GM23338 (cell line): ENCODE measurements at regions not wholly inside any gene's neighbourhood (a gene's known extent, or its start where the extent isn't known, plus 50 kb on each side); places are given as distances from the start of the nearest gene placed in this dataset.

ENCODE experiments used
- ATAC-seq: fragments of 200-7000 bp; cut with Tn5 transposase; 3 replicates; pipeline ENCODE4 v1.9.1; 2020
- DNase-seq: peaks from one replicate; pipeline ENCODE4 v3.0.0-alpha.2; 2015; ENCODE audit warnings: low spot score
- H2AFZ ChIP-seq: fragments of 200-600 bp; sonication (generic); 2 replicates; pipeline ENCODE4 v1.8.0; 2016; ENCODE audit warnings: antibody characterized with exemption, mild to moderate bottlenecking, moderate library complexity
- H3F3A ChIP-seq: fragments of 200-600 bp; sonication (generic); replicated peaks from 2 replicates; pipeline ENCODE4 v1.8.0; 2017; ENCODE audit warnings: antibody characterized with exemption, mixed run types, low read depth
- H3K27ac ChIP-seq: fragments of 200-600 bp; sonication (generic); 2 replicates; pipeline ENCODE4 v1.6.1; 2016; ENCODE audit warnings: low read depth
- H3K27me3 ChIP-seq: fragments of 200-600 bp; sonication (generic); 2 replicates; pipeline ENCODE4 v1.8.0; 2016; ENCODE audit warnings: mild to moderate bottlenecking, mixed run types, moderate library complexity; ENCODE audit not compliant: insufficient read depth
- H3K36me3 ChIP-seq: fragments of 200-600 bp; sonication (generic); 2 replicates; pipeline ENCODE4 v1.8.0; 2016; ENCODE audit warnings: mild to moderate bottlenecking; ENCODE audit not compliant: insufficient read depth
- H3K4me1 ChIP-seq: fragments of 200-600 bp; sonication (generic); 2 replicates; pipeline ENCODE4 v1.8.0; 2016; ENCODE audit warnings: mild to moderate bottlenecking, moderate library complexity; ENCODE audit not compliant: insufficient read depth
- H3K4me2 ChIP-seq: fragments of 200-600 bp; sonication (generic); 2 replicates; pipeline ENCODE4 v1.7.1; 2017; ENCODE audit warnings: mixed run types
- H3K4me3 ChIP-seq: fragments of 200-600 bp; sonication (generic); 2 replicates; pipeline ENCODE4 v1.6.1; 2016; ENCODE audit warnings: mixed run types
- H3K79me2 ChIP-seq: fragments of 200-600 bp; sonication (generic); replicated peaks from 2 replicates; pipeline ENCODE4 v1.8.0; 2017; ENCODE audit warnings: mild to moderate bottlenecking; ENCODE audit not compliant: insufficient read depth
- H3K9me2 ChIP-seq: fragments of 200-600 bp; sonication (generic); 2 replicates; pipeline ENCODE4 v1.8.0; 2017; ENCODE audit not compliant: insufficient read depth
- H4K20me1 ChIP-seq: fragments of 200-600 bp; sonication (generic); replicated peaks from 2 replicates; pipeline ENCODE4 v1.8.0; 2017; ENCODE audit warnings: mild to moderate bottlenecking; ENCODE audit not compliant: insufficient read depth
- H3K27ac Mint-ChIP-seq: 2 replicates; pipeline ENCODE4 v1.8.0; 2020; ENCODE audit warnings: inconsistent platforms, mild to moderate bottlenecking, moderate library complexity, mixed read lengths
- H3K27me3 Mint-ChIP-seq: 3 replicates; pipeline ENCODE4 v1.8.0; 2022; ENCODE audit warnings: low read depth, mild to moderate bottlenecking, moderate library complexity, mixed read lengths, inconsistent platforms; ENCODE audit not compliant: insufficient read depth, poor library complexity
- H3K36me3 Mint-ChIP-seq: 3 replicates; pipeline ENCODE4 v1.8.0; 2021; ENCODE audit warnings: low read depth, mild to moderate bottlenecking, inconsistent platforms, moderate library complexity, mixed read lengths
- H3K4me1 Mint-ChIP-seq: 3 replicates; pipeline ENCODE4 v1.8.0; 2020; ENCODE audit warnings: mild to moderate bottlenecking, inconsistent platforms, mixed read lengths
- H3K4me3 Mint-ChIP-seq: 3 replicates; pipeline ENCODE4 v1.8.0; 2021; ENCODE audit warnings: moderate library complexity, mild to moderate bottlenecking, inconsistent platforms, mixed read lengths
- H3K9me3 Mint-ChIP-seq: 3 replicates; pipeline ENCODE4 v1.8.0; 2020; ENCODE audit warnings: moderate library complexity, mild to moderate bottlenecking, inconsistent platforms, mixed read lengths
- CREB1 ChIP-seq: fragments of 250-450 bp; sonication (Bioruptor Pico); IDR thresholded peaks from 2 replicates; pipeline ENCODE4 v1.5.0; 2020; ENCODE audit warnings: low read depth, mild to moderate bottlenecking, moderate library complexity
- EZH2 ChIP-seq: fragments of 200-600 bp; sonication (generic); IDR thresholded peaks from one replicate; pipeline ENCODE4 v1.8.0; 2017; ENCODE audit warnings: antibody characterized with exemption, mild to moderate bottlenecking, low read depth; ENCODE audit not compliant: unreplicated experiment
- EZH2phosphoT487 ChIP-seq: fragments of 200-600 bp; sonication (generic); IDR thresholded peaks from one replicate; pipeline ENCODE4 v1.8.1; 2018; ENCODE audit warnings: antibody characterized with exemption; ENCODE audit not compliant: unreplicated experiment
- JUNB ChIP-seq: IDR thresholded peaks from one replicate; pipeline ENCODE4 v1.6.1; 2016; ENCODE audit warnings: antibody characterized with exemption; ENCODE audit not compliant: unreplicated experiment
- NANOG ChIP-seq: IDR thresholded peaks from 2 replicates; pipeline ENCODE4 v1.6.1; 2016; ENCODE audit warnings: antibody characterized with exemption, borderline replicate concordance
- POLR2AphosphoS5 ChIP-seq: IDR thresholded peaks from 2 replicates; pipeline ENCODE4 v1.6.1; 2016; ENCODE audit warnings: antibody characterized with exemption, low read depth
- STAT1 ChIP-seq: IDR thresholded peaks from one replicate; pipeline ENCODE4 v1.6.1; 2016; ENCODE audit warnings: antibody characterized with exemption; ENCODE audit not compliant: unreplicated experiment
- ZNF114 ChIP-seq: fragments of 250-450 bp; sonication (Bioruptor Pico); IDR thresholded peaks from 2 replicates; pipeline ENCODE4 v1.5.0; 2020; ENCODE audit warnings: mild to moderate bottlenecking, moderate library complexity
- ZNF331 ChIP-seq: fragments of 250-450 bp; sonication (Bioruptor Pico); IDR thresholded peaks from 2 replicates; pipeline ENCODE4 v1.5.0; 2020; ENCODE audit warnings: low read depth, mild to moderate bottlenecking, moderate library complexity
- TF ChIP-seq, protein P1 (sequence below): IDR thresholded peaks from 2 replicates; pipeline ENCODE4 v1.6.1; 2016; ENCODE audit warnings: antibody characterized with exemption
- TF ChIP-seq, protein P2 (sequence below): fragments of 250-450 bp; sonication (Bioruptor Pico); IDR thresholded peaks from 2 replicates; pipeline ENCODE4 v1.5.0; 2020; ENCODE audit warnings: mild to moderate bottlenecking, moderate library complexity
- TF ChIP-seq, protein P3 (sequence below), 2 experiments: fragments of 200-600 bp in 1 of 2; sonication (generic) in 1 of 2; conservative IDR thresholded peaks; 2 replicates each; pipeline versions ENCODE4 v1.5.1 to v1.6.1; 2016 to 2017; ENCODE audit warnings: antibody characterized with exemption in 2 of 2, low read depth in 2 of 2, mild to moderate bottlenecking in 2 of 2, moderate library complexity in 1 of 2
- TF ChIP-seq, protein P4 (sequence below): IDR thresholded peaks from one replicate; pipeline ENCODE4 v1.6.1; 2018; ENCODE audit warnings: antibody characterized with exemption; ENCODE audit not compliant: unreplicated experiment

DNA sequence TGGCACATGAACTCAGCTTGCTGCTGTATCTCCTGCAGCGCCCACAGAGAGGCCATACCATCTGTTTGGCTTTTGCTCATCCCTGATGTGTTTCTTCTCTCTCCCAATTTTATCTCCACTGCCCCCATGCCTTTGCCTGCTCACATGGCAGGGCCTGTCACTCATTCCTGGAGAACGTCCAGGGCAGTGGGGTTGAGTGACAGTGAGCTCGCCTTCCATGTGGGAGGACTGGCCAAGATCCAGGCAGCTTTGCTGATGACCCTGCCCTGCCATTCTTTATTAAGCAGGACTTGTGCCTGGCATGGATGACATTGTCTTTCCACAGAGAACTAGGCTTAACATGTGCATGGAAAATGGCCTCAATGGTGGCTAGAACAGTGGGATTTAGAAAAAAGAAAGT lies 230.5 kb upstream of the THSD7B start:
- Mint-ChIP-seq H3K9me3 (no peaks in the 10 kb centered on the region; the same call in 2 of the 3 replicates), H3K4me3 (no peak overlapping the region), H3K27me3 (peaks cover 3% of the 10 kb centered on the region), H3K27ac (no peak overlapping the region), H3K36me3 (no peaks in the 10 kb centered on the region), H3K4me1 (no peaks in the 10 kb centered on the region)
- TF ChIP-seq ZNF331 (CRISPR knock-in tag), result no peak
- no peak for TF ChIP-seq POLR2AphosphoS5
- TF ChIP-seq EZH2, result no peak
- TF ChIP-seq, protein P1, sequence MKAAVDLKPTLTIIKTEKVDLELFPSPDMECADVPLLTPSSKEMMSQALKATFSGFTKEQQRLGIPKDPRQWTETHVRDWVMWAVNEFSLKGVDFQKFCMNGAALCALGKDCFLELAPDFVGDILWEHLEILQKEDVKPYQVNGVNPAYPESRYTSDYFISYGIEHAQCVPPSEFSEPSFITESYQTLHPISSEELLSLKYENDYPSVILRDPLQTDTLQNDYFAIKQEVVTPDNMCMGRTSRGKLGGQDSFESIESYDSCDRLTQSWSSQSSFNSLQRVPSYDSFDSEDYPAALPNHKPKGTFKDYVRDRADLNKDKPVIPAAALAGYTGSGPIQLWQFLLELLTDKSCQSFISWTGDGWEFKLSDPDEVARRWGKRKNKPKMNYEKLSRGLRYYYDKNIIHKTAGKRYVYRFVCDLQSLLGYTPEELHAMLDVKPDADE, result no peak
- no peak for TF ChIP-seq JUNB
- TF ChIP-seq STAT1, result no peak
- no peak for TF ChIP-seq EZH2phosphoT487
- TF ChIP-seq, protein P2, sequence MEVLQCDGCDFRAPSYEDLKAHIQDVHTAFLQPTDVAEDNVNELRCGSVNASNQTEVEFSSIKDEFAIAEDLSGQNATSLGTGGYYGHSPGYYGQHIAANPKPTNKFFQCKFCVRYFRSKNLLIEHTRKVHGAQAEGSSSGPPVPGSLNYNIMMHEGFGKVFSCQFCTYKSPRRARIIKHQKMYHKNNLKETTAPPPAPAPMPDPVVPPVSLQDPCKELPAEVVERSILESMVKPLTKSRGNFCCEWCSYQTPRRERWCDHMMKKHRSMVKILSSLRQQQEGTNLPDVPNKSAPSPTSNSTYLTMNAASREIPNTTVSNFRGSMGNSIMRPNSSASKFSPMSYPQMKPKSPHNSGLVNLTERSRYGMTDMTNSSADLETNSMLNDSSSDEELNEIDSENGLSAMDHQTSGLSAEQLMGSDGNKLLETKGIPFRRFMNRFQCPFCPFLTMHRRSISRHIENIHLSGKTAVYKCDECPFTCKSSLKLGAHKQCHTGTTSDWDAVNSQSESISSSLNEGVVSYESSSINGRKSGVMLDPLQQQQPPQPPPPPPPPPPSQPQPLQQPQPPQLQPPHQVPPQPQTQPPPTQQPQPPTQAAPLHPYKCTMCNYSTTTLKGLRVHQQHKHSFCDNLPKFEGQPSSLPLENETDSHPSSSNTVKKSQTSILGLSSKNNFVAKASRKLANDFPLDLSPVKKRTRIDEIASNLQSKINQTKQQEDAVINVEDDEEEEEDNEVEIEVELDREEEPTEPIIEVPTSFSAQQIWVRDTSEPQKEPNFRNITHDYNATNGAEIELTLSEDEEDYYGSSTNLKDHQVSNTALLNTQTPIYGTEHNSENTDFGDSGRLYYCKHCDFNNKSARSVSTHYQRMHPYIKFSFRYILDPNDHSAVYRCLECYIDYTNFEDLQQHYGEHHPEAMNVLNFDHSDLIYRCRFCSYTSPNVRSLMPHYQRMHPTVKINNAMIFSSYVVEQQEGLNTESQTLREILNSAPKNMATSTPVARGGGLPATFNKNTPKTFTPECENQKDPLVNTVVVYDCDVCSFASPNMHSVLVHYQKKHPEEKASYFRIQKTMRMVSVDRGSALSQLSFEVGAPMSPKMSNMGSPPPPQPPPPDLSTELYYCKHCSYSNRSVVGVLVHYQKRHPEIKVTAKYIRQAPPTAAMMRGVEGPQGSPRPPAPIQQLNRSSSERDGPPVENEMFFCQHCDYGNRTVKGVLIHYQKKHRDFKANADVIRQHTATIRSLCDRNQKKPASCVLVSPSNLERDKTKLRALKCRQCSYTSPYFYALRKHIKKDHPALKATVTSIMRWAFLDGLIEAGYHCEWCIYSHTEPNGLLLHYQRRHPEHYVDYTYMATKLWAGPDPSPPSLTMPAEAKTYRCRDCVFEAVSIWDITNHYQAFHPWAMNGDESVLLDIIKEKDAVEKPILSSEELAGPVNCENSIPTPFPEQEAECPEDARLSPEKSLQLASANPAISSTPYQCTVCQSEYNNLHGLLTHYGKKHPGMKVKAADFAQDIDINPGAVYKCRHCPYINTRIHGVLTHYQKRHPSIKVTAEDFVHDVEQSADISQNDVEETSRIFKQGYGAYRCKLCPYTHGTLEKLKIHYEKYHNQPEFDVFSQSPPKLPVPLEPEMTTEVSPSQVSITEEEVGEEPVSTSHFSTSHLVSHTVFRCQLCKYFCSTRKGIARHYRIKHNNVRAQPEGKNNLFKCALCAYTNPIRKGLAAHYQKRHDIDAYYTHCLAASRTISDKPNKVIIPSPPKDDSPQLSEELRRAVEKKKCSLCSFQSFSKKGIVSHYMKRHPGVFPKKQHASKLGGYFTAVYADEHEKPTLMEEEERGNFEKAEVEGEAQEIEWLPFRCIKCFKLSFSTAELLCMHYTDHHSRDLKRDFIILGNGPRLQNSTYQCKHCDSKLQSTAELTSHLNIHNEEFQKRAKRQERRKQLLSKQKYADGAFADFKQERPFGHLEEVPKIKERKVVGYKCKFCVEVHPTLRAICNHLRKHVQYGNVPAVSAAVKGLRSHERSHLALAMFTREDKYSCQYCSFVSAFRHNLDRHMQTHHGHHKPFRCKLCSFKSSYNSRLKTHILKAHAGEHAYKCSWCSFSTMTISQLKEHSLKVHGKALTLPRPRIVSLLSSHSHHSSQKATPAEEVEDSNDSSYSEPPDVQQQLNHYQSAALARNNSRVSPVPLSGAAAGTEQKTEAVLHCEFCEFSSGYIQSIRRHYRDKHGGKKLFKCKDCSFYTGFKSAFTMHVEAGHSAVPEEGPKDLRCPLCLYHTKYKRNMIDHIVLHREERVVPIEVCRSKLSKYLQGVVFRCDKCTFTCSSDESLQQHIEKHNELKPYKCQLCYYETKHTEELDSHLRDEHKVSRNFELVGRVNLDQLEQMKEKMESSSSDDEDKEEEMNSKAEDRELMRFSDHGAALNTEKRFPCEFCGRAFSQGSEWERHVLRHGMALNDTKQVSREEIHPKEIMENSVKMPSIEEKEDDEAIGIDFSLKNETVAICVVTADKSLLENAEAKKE, result no peak
- TF ChIP-seq, protein P3, sequence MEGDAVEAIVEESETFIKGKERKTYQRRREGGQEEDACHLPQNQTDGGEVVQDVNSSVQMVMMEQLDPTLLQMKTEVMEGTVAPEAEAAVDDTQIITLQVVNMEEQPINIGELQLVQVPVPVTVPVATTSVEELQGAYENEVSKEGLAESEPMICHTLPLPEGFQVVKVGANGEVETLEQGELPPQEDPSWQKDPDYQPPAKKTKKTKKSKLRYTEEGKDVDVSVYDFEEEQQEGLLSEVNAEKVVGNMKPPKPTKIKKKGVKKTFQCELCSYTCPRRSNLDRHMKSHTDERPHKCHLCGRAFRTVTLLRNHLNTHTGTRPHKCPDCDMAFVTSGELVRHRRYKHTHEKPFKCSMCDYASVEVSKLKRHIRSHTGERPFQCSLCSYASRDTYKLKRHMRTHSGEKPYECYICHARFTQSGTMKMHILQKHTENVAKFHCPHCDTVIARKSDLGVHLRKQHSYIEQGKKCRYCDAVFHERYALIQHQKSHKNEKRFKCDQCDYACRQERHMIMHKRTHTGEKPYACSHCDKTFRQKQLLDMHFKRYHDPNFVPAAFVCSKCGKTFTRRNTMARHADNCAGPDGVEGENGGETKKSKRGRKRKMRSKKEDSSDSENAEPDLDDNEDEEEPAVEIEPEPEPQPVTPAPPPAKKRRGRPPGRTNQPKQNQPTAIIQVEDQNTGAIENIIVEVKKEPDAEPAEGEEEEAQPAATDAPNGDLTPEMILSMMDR (conservative IDR thresholded peaks at IDR 0.05; ENCODE audit: low read depth in 2 of 2), result no peak
- no peak for TF ChIP-seq ZNF114 (CRISPR knock-in tag)
- TF ChIP-seq CREB1, result no peak
- TF ChIP-seq NANOG, result no peak
- TF ChIP-seq, protein P4, sequence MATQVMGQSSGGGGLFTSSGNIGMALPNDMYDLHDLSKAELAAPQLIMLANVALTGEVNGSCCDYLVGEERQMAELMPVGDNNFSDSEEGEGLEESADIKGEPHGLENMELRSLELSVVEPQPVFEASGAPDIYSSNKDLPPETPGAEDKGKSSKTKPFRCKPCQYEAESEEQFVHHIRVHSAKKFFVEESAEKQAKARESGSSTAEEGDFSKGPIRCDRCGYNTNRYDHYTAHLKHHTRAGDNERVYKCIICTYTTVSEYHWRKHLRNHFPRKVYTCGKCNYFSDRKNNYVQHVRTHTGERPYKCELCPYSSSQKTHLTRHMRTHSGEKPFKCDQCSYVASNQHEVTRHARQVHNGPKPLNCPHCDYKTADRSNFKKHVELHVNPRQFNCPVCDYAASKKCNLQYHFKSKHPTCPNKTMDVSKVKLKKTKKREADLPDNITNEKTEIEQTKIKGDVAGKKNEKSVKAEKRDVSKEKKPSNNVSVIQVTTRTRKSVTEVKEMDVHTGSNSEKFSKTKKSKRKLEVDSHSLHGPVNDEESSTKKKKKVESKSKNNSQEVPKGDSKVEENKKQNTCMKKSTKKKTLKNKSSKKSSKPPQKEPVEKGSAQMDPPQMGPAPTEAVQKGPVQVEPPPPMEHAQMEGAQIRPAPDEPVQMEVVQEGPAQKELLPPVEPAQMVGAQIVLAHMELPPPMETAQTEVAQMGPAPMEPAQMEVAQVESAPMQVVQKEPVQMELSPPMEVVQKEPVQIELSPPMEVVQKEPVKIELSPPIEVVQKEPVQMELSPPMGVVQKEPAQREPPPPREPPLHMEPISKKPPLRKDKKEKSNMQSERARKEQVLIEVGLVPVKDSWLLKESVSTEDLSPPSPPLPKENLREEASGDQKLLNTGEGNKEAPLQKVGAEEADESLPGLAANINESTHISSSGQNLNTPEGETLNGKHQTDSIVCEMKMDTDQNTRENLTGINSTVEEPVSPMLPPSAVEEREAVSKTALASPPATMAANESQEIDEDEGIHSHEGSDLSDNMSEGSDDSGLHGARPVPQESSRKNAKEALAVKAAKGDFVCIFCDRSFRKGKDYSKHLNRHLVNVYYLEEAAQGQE, result no peak
- Histone ChIP-seq H3K79me2 (no peaks in the 10 kb centered on the region), H3K9me2 (peaks cover 9% of the 10 kb centered on the region; the same call in 1 of the 2 replicates), H4K20me1 (no peaks in the 10 kb centered on the region), H3K4me2 (no peak overlapping the region), H3K36me3 (no peaks in the 10 kb centered on the region), H2AFZ (no peak overlapping the region), H3K4me3 (no peak overlapping the region), H3K27me3 (no peaks in the 10 kb centered on the region), H3K27ac (no peak overlapping the region), H3F3A (no peaks in the 10 kb centered on the region), H3K4me1 (no peaks in the 10 kb centered on the region)
- DNase-seq (no peak), ATAC-seq (no peak)
